Limb (tissue), 2 donors: ENCODE measurements at regions not wholly inside any gene's neighbourhood (a gene's known extent, or its start where the extent isn't known, plus 50 kb on each side); places are given as distances from the start of the nearest gene placed in this dataset.

ENCODE experiments used
- DNase-seq, 2 donors: peaks; one replicate each; pipeline ENCODE4 v3.0.0-alpha.2; 2016; ENCODE audit errors: extremely low spot score in 2 of 2

DNA sequence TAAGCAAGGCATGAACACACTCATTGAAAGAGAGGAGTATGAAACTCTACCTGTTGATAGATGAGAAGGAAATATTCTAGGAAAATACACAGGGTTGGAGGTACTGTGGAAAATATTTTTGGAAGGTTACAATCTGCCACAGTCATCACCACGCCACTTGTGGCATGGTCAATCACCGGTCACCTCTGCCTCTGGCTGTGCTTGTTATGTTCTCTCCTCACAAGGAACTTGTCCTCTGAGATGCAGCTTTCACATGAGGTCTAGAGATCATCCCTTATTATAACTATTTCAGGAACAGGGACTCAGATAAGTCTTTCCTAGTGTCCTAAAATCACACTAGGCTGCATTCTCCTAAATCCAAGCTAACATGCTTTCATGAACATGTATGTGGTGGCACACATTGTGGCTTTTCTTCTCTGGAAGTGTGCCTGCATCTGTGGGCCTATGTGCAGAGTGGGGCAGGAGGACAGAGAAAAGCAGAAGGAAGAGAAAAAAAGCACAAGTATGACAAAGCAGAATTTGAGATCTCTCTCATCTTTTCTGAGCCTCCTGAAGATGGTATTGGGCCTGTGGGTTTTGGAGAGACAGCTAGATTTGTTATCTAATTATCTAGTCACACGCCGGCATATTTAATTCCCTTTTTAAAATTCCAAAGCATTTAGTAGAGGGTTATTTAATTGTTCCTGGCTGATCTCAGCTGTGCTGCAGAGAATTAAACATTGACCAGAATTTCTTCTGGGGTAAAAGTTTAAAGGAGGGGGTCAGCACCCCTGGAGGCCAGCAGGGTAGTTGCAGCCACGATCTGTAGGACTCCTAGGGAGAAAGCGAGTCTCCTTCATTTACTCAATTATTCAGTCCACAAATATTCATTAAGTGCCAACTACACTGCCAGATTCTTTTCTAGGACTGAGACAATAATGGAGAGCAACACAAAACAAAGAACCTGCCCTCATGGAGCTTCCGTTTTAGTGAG is 294.6 kb downstream of the RDH14 start:
- DNase-seq = no peak

DNA sequence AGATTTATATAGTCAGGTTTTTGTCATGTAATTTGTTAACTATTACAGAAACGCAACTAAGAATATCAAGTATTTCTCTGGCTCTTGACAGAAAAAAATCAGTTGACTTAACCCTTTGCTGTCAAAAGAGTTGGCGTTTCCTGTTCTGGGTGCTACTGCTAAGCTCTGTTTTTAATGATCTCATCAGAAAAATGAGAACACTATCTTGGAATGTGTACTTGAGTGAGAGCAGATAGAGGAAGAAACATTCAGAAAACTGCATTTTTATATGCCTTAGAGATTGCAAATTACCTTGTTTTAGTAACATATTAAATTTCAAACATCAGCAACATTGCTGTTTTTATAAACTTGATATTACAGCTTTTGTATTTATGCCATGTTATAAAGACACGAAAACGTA is 297.9 kb downstream of the RDH14 start:
- no peak for DNase-seq

GRCh38 chr2:18253686-18254197 is 306.7 kb downstream of the RDH14 start:
- DNase-seq = no peak

DNA sequence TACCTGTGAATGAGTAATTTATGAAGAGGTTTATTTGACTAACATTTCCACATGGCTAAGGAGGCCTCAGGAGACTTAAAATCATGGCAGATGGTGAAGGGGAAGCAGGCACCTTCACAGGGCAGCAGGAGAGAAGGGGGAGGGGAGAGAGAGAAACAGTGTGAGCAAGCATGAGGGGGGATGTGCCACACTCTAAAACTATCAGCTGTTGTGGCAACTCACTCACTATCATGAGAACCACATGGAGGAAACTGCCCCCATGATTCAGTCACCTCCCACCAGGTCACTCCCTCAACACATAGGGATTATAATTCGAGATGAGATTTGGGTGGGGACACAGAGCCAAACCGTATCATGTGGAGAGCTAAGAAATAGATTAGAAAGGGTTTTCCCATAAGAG is 309.0 kb downstream of the RDH14 start:
- no peak for DNase-seq

DNA sequence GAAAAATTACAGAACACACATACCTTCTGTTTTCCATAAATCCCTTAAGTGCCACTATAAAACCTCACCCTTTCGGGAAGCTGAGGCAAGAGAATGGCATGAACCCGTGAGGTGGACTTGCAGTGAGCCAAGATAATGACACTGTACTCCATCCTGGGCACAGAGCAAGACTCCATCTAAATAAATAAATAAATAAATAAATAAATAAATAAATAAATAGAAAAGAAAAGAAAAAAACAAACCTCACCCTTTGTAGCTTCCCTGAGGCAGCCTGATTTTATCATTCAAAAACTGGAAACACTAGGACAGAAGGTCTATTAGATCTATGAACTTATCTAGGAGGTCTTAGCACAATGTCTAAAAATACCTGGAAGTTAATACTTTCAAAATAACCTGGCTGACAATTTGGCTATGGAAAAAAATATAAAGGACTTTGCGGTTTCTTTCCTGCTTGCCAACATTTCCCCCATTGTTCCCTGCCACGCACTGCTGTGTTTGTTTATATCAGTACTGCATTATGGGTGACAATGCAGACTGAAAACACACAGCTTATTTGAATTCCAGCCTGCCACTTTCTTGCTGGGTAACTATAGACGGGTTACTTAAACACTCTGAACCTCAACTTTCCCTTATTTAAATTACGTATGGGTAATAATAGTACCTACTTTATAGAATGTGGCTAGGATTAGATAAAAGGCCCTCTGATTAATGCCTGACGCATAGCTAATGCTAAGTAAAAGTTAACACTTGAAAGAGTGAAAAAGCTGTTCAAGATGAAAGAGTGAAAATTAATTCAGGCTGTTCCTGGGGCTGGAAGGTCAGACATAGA is 313.0 kb downstream of the RDH14 start:
- DNase-seq = no peak

- no peak for DNase-seq
Measured at GRCh38 chr2:18245375-18245774, 315.1 kb downstream of the RDH14 start.

DNA sequence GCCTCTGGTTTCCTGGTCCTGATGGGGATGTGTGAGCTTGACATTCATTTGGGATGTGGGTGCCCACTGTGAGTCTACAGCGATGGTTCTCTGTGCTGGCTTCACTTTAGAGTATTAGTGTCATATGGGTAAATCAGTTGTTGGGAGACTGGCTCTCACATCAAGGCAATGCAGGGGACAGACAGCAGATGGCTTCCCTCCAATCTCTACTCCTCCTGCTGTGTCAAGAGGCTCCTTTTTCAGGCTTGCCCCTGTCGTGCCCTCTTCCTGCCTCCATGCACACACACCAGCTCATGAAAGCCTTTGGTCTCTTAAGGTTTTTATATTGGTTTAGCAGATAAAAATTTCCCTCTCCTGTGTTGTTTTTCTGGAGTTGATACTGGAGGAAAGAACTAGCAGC is 315.6 kb downstream of the RDH14 start:
- DNase-seq = no peak

- DNase-seq = no peak
Measured at GRCh38 chr2:18243816-18244215, 316.6 kb downstream of the RDH14 start.

DNA sequence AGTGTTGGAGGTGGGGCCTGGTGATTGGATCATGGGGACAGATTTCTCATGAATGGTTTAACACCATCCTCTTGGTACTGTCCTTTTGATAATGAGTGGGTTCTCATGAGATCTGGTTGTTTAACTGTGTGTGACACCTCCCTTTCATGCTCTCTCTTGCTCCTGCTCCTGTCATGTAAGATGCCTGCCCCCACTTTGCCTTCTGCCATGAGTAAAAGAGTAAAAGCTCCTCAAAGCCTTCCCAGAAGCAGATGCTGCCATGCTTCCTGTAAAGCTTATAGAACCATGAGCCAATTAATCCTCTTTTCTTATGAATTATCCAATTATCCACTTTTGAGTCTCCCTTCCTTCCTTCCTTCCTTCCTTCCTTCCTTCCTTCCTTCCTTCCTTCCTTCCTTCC is 317.7 kb downstream of the RDH14 start:
- no peak for DNase-seq

DNA sequence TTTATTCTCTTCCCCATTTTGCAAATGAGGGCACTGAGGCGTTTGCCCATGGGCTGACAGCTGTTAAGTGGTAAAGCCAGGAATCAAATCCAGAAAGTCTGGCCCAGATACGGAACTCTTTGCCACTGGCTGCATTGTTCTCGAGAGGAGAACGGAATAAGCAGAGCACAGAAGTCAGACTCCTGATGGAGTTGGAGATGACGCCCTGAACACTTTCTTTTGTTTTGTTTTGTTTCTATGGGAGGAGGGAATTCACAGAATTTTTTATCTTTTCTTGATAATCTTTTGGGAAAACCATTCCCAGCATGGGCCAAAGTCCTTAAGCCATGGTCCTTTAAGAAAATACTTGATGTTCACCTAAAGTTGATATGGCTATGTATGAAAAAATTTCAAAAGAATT is 322.2 kb downstream of the RDH14 start:
- no peak for DNase-seq

DNA sequence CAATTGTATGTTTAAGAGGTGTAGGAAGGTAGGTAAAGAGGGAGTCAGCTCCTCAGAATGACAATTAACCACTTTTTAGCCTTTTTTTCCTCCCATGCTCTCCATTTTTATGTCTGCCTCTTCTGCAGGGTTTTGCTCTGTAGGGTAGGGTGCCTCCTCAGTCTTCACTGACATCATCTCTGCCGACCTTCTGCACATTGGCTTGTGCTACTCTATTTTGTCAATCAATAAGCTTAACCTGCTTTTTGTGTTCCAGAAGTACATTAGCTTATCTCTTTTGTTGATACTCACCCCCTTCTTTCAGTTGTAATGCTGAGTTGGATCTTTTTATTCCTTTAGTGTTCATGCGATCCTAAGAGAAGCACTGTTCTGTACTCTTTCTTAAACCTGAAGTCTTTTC is 323.2 kb downstream of the RDH14 start:
- no peak for DNase-seq

GRCh38 chr2:18232731-18233438 is 327.6 kb downstream of the RDH14 start:
- DNase-seq = no peak

- DNase-seq = no peak
Measured at GRCh38 chr2:18230668-18231067, 329.8 kb downstream of the RDH14 start.

- DNase-seq = no peak
Measured at GRCh38 chr2:18219676-18220075, 340.8 kb downstream of the RDH14 start.

DNA sequence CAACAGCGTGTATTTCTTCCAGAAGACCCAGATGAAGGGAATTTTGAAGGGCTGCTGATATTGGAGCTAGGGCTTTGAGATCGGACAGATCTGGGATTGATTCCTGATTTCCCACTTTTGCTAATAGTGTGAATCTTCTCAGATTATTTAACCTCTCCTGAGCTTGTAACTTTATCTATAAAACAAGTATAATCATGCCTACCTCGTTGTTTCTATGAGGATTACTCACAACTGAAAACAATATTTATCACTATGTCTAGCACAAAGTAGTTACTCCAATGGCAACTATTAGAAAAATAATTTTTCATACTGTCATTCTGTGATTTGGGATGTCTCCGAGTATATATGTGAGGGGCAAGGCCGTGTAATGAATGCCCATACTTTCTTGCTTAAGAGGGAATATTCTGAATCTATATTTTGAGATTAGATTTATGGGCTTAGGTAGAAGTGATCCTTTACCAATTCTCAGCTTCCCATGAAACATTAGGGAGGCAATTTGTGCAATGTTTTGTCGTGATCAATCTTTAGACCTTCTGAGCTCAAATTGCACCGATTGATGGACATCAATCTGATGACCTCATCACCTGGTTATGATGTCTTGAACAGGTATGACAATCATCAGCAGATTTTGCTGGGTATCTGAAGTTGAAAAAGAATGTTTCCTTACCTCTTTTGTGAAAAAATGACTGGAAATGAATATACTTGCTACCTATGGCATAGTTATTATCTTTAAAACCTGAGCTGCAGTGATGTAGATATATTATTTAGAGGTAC is 339.9 kb downstream of the KCNS3 start:
- no peak for DNase-seq

- no peak for DNase-seq
Measured at GRCh38 chr2:18214936-18215335, 336.5 kb downstream of the KCNS3 start.

DNA sequence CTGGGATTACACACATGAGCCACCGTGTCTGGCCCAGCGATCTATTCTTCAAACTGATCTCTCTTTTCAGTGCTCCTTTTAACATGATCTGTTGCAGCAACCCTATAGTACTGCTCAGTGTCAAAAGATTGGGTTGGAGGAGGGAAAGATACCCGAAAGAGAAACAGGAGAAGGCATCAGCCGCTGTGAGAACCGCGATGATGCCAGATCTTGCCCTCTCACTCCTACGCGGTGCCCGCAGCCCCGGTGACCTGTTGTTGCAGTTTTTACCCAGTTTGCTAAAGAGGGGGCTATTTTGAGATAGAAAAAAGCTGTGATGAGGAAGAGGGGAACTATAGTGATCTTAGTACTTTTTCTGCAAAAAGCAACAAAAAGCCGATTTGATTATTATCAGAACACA is 335.5 kb downstream of the KCNS3 start:
- DNase-seq = no peak

DNA sequence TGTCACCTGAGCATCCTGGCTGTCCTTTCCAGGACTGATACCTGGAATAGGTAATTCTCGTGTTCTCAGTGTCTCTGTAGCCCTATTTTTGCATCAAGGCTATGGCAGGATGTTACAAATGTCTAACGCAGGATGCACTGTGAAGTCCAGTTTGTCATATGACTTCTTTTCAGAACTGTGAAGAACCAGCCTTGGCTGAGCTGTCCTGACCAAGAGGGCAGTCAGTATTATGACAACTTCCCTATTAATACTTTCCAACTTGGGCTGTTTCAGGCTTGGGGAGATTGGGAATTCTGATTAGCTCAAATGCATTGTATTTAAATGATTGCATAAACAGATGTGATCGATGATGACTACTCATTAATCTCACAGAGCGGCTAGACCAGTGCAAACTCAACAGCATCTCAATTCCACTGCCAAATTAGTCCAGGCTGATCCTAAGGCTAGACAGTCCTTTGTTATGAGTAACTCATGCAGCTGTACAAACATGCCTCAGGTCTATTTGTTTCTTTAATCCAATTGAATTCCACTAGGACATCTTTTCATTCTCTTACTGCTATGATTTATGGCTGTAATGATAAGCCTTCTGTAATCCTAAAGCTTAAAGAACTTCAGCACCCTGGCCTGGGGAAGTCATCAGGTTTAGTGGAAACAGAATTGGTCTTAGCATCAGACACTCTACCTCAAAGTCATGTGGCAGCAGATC is 331.6 kb downstream of the KCNS3 start:
- DNase-seq = no peak

DNA sequence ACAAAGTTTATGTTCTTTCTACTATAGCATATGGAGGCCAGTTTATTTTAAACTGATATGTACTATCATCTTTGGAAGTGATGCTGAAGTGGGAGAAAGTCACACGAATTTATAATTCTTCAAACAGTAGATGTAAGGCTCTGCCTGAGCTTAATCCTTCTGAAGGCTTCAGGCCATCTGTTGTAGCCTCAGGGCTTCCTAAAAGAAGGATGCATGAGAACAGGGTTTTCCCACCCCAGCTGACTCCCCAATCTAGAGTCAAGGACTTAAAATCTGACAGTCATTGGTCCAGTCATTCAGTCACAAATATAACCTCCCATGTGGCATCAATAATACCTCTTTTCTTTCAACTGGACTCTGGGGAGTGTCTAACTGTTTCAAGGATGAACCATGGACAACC is 330.5 kb downstream of the KCNS3 start:
- no peak for DNase-seq

DNA sequence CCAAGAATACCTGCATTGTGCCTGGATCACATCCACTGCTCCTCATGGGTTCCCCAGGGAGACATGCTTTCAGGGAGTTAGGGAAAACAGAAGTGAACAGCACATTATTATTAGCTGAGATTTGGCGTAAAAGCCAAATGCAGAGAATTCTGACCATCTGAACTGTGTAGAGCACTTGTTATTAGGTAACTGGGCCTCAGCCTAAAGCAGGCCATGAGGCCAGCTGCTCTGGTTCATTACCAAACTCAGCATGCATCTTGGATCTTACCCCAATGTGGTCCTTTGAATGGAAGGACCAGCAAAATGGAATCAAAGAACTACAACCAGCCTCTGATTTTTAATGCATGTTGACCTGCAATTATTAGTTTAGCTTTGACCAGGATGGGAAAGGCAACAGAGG is 322.3 kb downstream of the KCNS3 start:
- DNase-seq = no peak
